Hepatocyte (in vitro differentiated cells): ENCODE measurements at regions not wholly inside any gene's neighbourhood (a gene's known extent, or its start where the extent isn't known, plus 50 kb on each side); places are given as distances from the start of the nearest gene placed in this dataset.

Experiments
- CTCF ChIP-seq: fragments of 200-600 bp; sonication (generic); IDR thresholded peaks from 2 replicates; pipeline ENCODE4 v1.5.1; 2016; ENCODE audit warnings: antibody characterized with exemption, mild to moderate bottlenecking; ENCODE audit not compliant: poor library complexity
- EZH2 ChIP-seq: fragments of 200-600 bp; sonication (generic); IDR thresholded peaks from 2 replicates; pipeline ENCODE4 v1.6.1; 2016; ENCODE audit warnings: antibody characterized with exemption, mild to moderate bottlenecking, borderline replicate concordance

DNA sequence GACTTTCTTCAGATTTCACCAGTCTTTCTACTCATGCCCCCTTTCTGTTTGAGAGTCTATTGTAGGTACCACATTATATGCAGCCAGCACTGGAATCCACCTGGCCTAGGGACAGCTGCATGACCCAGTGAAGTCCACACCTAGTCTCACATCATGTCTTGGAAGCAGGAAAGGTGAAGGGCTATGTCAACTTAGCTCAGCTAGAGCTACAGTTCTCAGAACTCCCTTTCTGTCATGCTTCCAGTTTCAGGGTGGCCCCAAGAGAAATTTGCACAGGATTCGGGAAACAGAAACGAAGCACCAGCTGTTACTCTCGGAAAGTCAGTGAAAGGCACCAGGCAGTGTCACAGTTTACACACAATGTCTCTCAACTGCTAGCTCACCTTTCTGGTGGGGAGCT, 51.6 kb upstream of the NLRP1 start:
- TF ChIP-seq CTCF (no peak), EZH2 (no peak)
